GM06990 (cell line): ENCODE measurements at regions not wholly inside any gene's neighbourhood (a gene's known extent, or its start where the extent isn't known, plus 50 kb on each side); places are given as distances from the start of the nearest gene placed in this dataset.

Experiments used
- DNase-seq: peaks from one replicate; pipeline ENCODE4 v3.0.0-alpha.2; 2011; ENCODE audit not compliant: insufficient read length; ENCODE audit errors: extremely low read depth
- H3K27me3 ChIP-seq: replicated peaks from 2 replicates; pipeline ENCODE4 v1.6.0; 2011; ENCODE audit warnings: low read length; ENCODE audit not compliant: control insufficient read depth, insufficient read depth
- H3K36me3 ChIP-seq: 2 replicates; pipeline ENCODE4 v1.5.1; 2011; ENCODE audit warnings: low read length; ENCODE audit not compliant: control insufficient read depth, insufficient read depth
- H3K4me3 ChIP-seq: replicated peaks from 2 replicates; pipeline ENCODE4 v1.5.1; 2011; ENCODE audit warnings: low read depth, mild to moderate bottlenecking, control low read depth, low read length
- TF ChIP-seq, protein P1 (sequence below): IDR thresholded peaks from 2 replicates; pipeline ENCODE4 v1.5.1; 2011; ENCODE audit warnings: low read length, control low read depth, mild to moderate bottlenecking, inconsistent platforms; ENCODE audit not compliant: insufficient read depth, poor library complexity, severe bottlenecking

DNA sequence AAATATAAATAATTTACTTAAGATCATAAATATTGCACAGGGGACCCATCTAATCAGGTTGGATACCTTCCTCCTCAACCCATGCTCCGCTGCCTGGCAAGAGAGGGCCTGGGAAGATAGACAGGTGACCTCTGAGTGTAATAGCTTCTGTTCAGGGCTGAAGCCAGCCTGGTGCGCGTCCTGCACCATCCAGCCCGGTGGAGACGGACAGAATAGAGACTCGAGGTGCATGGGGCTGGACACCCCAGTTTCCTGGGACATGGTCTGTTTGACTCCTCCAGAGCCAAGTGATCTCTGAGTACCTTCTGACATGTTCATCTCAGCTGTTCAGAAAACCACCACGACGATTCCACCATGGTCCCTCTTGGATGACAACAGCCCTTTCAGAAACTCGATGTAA is 209.3 kb upstream of the MYT1L start:
- DNase-seq: no peak
- no peaks in the 10 kb centered on the region for H3K36me3 ChIP-seq
- TF ChIP-seq, protein P1, sequence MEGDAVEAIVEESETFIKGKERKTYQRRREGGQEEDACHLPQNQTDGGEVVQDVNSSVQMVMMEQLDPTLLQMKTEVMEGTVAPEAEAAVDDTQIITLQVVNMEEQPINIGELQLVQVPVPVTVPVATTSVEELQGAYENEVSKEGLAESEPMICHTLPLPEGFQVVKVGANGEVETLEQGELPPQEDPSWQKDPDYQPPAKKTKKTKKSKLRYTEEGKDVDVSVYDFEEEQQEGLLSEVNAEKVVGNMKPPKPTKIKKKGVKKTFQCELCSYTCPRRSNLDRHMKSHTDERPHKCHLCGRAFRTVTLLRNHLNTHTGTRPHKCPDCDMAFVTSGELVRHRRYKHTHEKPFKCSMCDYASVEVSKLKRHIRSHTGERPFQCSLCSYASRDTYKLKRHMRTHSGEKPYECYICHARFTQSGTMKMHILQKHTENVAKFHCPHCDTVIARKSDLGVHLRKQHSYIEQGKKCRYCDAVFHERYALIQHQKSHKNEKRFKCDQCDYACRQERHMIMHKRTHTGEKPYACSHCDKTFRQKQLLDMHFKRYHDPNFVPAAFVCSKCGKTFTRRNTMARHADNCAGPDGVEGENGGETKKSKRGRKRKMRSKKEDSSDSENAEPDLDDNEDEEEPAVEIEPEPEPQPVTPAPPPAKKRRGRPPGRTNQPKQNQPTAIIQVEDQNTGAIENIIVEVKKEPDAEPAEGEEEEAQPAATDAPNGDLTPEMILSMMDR: no peak
- no peaks in the 10 kb centered on the region for H3K27me3 ChIP-seq
- H3K4me3 ChIP-seq: no peak overlapping the region

DNA sequence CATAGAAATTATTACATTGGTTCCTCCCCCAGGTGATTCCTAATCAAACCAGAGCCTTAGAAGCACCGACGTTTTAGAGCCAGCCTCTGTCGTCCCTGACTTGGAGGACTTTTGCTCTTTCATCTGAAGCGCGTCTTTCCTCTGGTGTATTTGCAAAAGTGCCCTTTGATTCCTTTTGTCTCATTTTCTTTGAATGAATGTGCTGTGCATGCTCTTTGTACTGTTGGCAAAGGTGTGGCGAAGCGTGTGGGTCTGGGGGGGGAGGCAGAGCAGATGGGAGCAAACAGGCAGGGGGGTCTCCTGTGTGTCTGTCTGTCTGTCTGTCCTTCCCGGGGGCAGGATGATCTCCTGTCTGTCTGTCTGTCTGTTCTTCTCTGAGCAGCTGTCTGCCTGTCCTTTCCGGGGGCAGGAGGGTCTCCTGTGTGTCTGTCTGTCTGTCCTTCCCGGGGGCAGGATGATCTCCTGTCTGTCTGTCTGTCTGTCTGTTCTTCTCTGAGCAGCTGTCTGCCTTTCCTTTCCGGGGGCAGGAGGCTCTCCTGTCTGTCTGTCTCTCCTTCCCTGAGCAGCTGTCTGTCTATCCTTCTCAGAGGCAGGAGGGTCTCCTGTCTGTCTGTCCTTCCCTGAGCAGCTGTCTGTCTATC is 205.5 kb upstream of the MYT1L start:
- Histone ChIP-seq H3K27me3 (no peaks in the 10 kb centered on the region), H3K36me3 (no peaks in the 10 kb centered on the region), H3K4me3 (no peak overlapping the region)
- no peak for DNase-seq
- TF ChIP-seq, protein P1: no peak

DNA sequence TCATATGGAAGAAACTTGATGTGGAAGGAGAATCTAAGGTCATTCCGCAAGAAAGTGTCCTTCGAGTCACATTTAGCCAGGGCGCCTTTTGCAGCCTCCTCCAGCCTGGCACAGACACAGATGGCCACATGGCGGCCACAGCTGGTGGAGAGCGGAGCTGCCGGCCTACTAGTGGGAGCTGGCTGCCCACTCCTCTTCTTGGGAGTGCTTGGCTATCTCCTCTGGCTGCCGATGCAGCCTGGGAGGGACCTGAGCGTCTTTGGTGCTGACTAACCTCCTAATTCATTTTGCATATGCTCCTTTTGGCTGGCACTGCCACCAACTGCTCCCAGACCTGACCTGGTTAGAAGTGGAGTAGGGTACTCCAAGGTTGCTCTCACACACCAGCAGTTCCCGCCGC is 199.3 kb upstream of the MYT1L start:
- H3K27me3 ChIP-seq: no peaks in the 10 kb centered on the region
- H3K4me3 ChIP-seq: no peak overlapping the region
- TF ChIP-seq, protein P1: no peak
- no peak for DNase-seq
- no peaks in the 10 kb centered on the region for H3K36me3 ChIP-seq

DNA sequence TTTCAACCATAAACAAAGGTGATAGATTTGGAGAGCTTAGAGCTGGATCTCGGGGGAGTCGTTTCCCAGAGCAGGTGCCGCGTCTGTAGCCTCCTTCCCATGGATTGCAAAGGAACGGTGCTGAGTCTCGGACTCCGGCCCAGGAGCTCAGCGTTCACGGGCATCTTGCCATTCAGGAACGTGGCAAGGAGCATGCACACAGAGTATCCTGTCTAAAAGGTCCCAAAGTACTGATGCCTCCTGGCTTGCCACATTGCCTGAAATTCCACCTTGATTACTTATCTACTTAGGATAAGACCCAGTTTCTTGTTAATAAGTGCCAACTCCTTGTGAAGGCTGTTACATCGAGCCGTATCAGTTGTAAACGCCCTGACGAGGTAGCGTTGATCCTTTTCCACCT is 197.8 kb upstream of the MYT1L start:
- DNase-seq: no peak
- no peaks in the 10 kb centered on the region for H3K36me3 ChIP-seq
- TF ChIP-seq, protein P1: no peak
- no peaks in the 10 kb centered on the region for H3K27me3 ChIP-seq
- H3K4me3 ChIP-seq: no peak overlapping the region

DNA sequence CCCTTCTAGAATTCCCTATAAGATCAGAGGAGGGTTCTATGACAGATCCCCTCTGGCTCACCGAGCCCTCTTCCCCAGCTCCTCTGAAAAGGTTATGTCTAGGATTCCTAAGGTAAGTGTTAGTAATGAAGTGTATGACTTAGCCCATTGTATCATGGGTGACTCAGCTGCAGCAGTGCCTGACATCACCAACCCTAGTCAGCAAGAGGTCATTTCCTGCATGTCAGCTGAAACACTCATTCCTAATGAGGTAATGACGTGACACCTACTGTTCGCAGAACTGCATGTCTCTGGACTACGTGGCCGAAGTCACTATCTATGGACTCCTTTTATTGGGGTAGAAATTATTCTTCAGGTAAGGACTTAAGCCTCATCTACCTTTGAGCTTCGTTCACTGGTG is 196.1 kb upstream of the MYT1L start:
- Histone ChIP-seq H3K4me3 (no peak overlapping the region), H3K27me3 (no peaks in the 10 kb centered on the region), H3K36me3 (no peaks in the 10 kb centered on the region)
- TF ChIP-seq, protein P1: no peak
- no peak for DNase-seq
